Mesothelial cell of epicardium (in vitro differentiated cells): ENCODE measurements at regions not wholly inside any gene's neighbourhood (a gene's known extent, or its start where the extent isn't known, plus 50 kb on each side); places are given as distances from the start of the nearest gene placed in this dataset.

Experiments used
- DNase-seq, 2 experiments: peaks; one replicate each; pipeline ENCODE4 v3.0.0; 2021; ENCODE audit warnings: low spot score in 2 of 2; ENCODE audit not compliant: unreplicated experiment in 2 of 2
- H3K27ac Mint-ChIP-seq: 2 replicates; pipeline ENCODE4 v1.8.0; 2021; ENCODE audit warnings: mixed read lengths
- H3K27me3 Mint-ChIP-seq: 2 replicates; pipeline ENCODE4 v1.8.0; 2021; ENCODE audit warnings: low read depth, mixed read lengths
- H3K36me3 Mint-ChIP-seq: 2 replicates; pipeline ENCODE4 v1.8.0; 2021; ENCODE audit warnings: mixed read lengths
- H3K4me1 Mint-ChIP-seq: 2 replicates; pipeline ENCODE4 v1.8.0; 2021; ENCODE audit warnings: mixed read lengths
- H3K4me3 Mint-ChIP-seq: 2 replicates; pipeline ENCODE4 v1.8.0; 2021; ENCODE audit warnings: mild to moderate bottlenecking, moderate library complexity, mixed read lengths
- H3K9me3 Mint-ChIP-seq: 2 replicates; pipeline ENCODE4 v1.8.0; 2021; ENCODE audit warnings: mixed read lengths
- CTCF ChIP-seq: fragments of 200-600 bp; sonication (generic); IDR thresholded peaks from one replicate; pipeline ENCODE4 v1.5.0; 2021; ENCODE audit warnings: antibody characterized with exemption; ENCODE audit not compliant: unreplicated experiment

DNA sequence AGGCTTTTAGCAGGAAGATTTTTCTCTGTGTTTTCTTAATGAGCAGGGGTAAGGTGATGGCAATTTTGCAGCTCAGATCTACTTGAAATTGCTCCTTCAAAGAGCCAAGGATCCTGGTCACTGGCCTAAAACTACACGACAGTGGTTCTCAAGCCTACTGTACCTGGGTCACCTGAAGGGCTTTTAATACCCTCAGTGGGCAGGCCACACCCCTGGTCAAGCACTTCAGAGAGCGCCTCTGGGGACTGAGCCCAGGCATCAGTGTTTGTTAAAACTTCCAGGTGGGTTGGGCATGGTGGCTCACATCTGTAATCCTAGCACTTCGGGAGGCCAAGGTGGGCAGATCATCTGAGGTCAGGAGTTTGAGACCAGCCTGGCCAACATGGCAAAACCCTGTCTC lies 158.4 kb downstream of the FAM43A start:
- peaks cover 18% of the 10 kb centered on the region for H3K4me1 Mint-ChIP-seq
- no peaks in the 10 kb centered on the region for H3K9me3 Mint-ChIP-seq
- no peak overlapping the region for H3K27ac Mint-ChIP-seq
- H3K4me3 Mint-ChIP-seq: no peak overlapping the region
- no peak for DNase-seq
- no peaks in the 10 kb centered on the region for H3K27me3 Mint-ChIP-seq
- H3K36me3 Mint-ChIP-seq: no peaks in the 10 kb centered on the region
- no peak for TF ChIP-seq CTCF

- no peaks in the 10 kb centered on the region for H3K36me3 Mint-ChIP-seq
- no peak overlapping the region for H3K4me3 Mint-ChIP-seq
- no peak for DNase-seq
- H3K4me1 Mint-ChIP-seq: peaks cover 28% of the 10 kb centered on the region
- no peaks in the 10 kb centered on the region for H3K27me3 Mint-ChIP-seq
- no peak for TF ChIP-seq CTCF
- peak overlapping the region; percentile 1 for H3K27ac Mint-ChIP-seq
- no peaks in the 10 kb centered on the region for H3K9me3 Mint-ChIP-seq
Measured at GRCh38 chr3:194849166-194849875, 163.6 kb downstream of the FAM43A start.

- Mint-ChIP-seq H3K36me3 (no peaks in the 10 kb centered on the region), H3K27me3 (no peaks in the 10 kb centered on the region)
- TF ChIP-seq CTCF: no peak
Measured at GRCh38 chr3:194851254-194851653, 165.6 kb downstream of the FAM43A start.

GRCh38 chr3:194851941-194852340 lies 166.3 kb downstream of the FAM43A start:
- Mint-ChIP-seq H3K4me1 (peaks cover 33% of the 10 kb centered on the region), H3K9me3 (no peaks in the 10 kb centered on the region), H3K27me3 (no peaks in the 10 kb centered on the region), H3K4me3 (no peak overlapping the region), H3K36me3 (no peaks in the 10 kb centered on the region), H3K27ac (no peak overlapping the region)
- DNase-seq: no peak
- TF ChIP-seq CTCF: no peak

More at GRCh38 chr3:194851254-194851653, 165.6 kb downstream of the FAM43A start:
- H3K4me1 Mint-ChIP-seq: peaks cover 32% of the 10 kb centered on the region
- H3K4me3 Mint-ChIP-seq: no peak overlapping the region
- DNase-seq: no peak
- H3K9me3 Mint-ChIP-seq: no peaks in the 10 kb centered on the region
- H3K27ac Mint-ChIP-seq: no peak overlapping the region

DNA sequence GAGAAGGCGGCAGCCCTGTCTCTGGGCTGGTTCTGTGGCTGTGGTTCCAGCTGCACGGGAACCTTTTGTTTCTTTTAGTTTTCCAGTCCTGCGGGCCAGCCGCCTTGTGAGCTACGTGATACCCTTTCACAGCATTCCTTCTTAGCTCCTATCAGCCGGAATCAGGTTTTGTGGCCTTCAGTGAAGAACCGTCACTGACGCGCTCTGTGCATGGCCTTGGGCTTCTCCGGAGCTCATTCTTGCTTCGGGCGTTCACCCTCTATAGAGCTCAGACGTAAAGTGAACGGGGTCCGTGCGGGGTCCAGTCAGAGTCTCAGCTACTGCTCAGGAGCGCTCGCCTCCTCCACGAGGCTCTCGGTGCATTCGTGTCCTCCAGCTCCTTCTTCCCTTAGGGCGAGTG lies 166.7 kb downstream of the FAM43A start:
- no peak for DNase-seq
- Mint-ChIP-seq H3K9me3 (no peaks in the 10 kb centered on the region), H3K4me3 (no peak overlapping the region), H3K27ac (no peak overlapping the region), H3K36me3 (no peaks in the 10 kb centered on the region), H3K27me3 (no peaks in the 10 kb centered on the region), H3K4me1 (peaks cover 37% of the 10 kb centered on the region)
- TF ChIP-seq CTCF: no peak
